IMR-90 (cell line): ENCODE measurements at regions not wholly inside any gene's neighbourhood (a gene's known extent, or its start where the extent isn't known, plus 50 kb on each side); places are given as distances from the start of the nearest gene placed in this dataset.
A peak's percentile ranks its signal among the peaks of the same experiment; 100 is the strongest.
"Not testable (repeated sequence)": the region's sequence is repeated elsewhere in the genome, so short reads cannot be mapped to it uniquely, and the experiment has no call there.

Source experiments
- ATAC-seq: fragments of 200-7000 bp; cut with Tn5 transposase; 2 replicates; pipeline ENCODE4 v1.9.1; 2020; ENCODE audit warnings: low read depth, mild to moderate bottlenecking, moderate library complexity
- BruUV-seq: library from RNA; stranded (reverse); fragments of 400-500 nt; replicated peaks from 2 replicates; lab custom pipeline; 2021; lab: Mats Ljungman, UMichigan
- CTCF ChIA-PET: fragments of 300-600 bp; formaldehyde crosslinking; extraction: SDS; loops from one replicate; lab custom pipeline; 2021; ENCODE audit warnings: antibody characterized with exemption; lab: Yijun Ruan, JAX
- POLR2A ChIA-PET: fragments of 300-600 bp; sonication (Branson Sonifier 250); formaldehyde crosslinking; loops from one replicate; lab custom pipeline; 2022; ENCODE audit warnings: antibody characterized with exemption; ENCODE audit not compliant: unreplicated experiment; lab: Charles Lee
- DNase-seq: peaks from one replicate; pipeline ENCODE4 v3.0.0; 2013
- H2AFZ ChIP-seq: replicated peaks from 2 replicates; pipeline ENCODE3; 2013; ENCODE audit warnings: low read length, mild to moderate bottlenecking; ENCODE audit not compliant: poor library complexity
- H2AK5ac ChIP-seq: 2 replicates; pipeline ENCODE4 v1.6.1; 2013; ENCODE audit warnings: low read depth, low read length, inconsistent platforms
- H2AK9ac ChIP-seq: replicated peaks from 2 replicates; pipeline ENCODE3; 2013; ENCODE audit warnings: mild to moderate bottlenecking, low read depth, low read length, moderate library complexity; ENCODE audit not compliant: poor library complexity
- H2BK120ac ChIP-seq: 2 replicates; pipeline ENCODE4 v1.6.1; 2013; ENCODE audit warnings: low read depth, low read length, inconsistent platforms
- H2BK15ac ChIP-seq: 3 replicates; pipeline ENCODE4 v1.6.1; 2013; ENCODE audit warnings: low read depth, low read length, inconsistent platforms
- H2BK20ac ChIP-seq: 2 replicates; pipeline ENCODE4 v1.6.1; 2013; ENCODE audit warnings: low read depth, mild to moderate bottlenecking, inconsistent platforms, low read length, moderate library complexity
- H2BK5ac ChIP-seq: 2 replicates; pipeline ENCODE4 v1.6.1; 2013; ENCODE audit warnings: mild to moderate bottlenecking, low read depth, low read length, inconsistent platforms; ENCODE audit not compliant: poor library complexity, severe bottlenecking
- H3K14ac ChIP-seq: replicated peaks from 2 replicates; pipeline ENCODE4 v1.6.1; 2013; ENCODE audit warnings: low read depth, low read length, inconsistent platforms
- H3K18ac ChIP-seq: 2 replicates; pipeline ENCODE4 v1.6.1; 2013; ENCODE audit warnings: low read depth, low read length, control low read depth
- H3K23ac ChIP-seq: 2 replicates; pipeline ENCODE4 v1.6.1; 2013; ENCODE audit warnings: low read depth, low read length, inconsistent platforms
- H3K27ac ChIP-seq: 2 replicates; pipeline ENCODE4 v1.5.1; 2013; ENCODE audit warnings: mild to moderate bottlenecking, control low read depth, low read length; ENCODE audit not compliant: insufficient read depth
- H3K27me3 ChIP-seq: 2 replicates; pipeline ENCODE4 v1.6.1; 2013; ENCODE audit warnings: low read length; ENCODE audit not compliant: control insufficient read depth, insufficient read depth
- H3K36me3 ChIP-seq: 2 replicates; pipeline ENCODE4 v1.6.1; 2013; ENCODE audit warnings: low read length, mixed read lengths; ENCODE audit not compliant: control insufficient read depth, insufficient read depth
- H3K4ac ChIP-seq: 2 replicates; pipeline ENCODE4 v1.6.1; 2013; ENCODE audit warnings: low read depth, low read length, inconsistent platforms
- H3K4me1 ChIP-seq: 2 replicates; pipeline ENCODE4 v1.6.1; 2013; ENCODE audit warnings: low read length, mixed read lengths; ENCODE audit not compliant: control insufficient read depth, insufficient read depth
- H3K4me2 ChIP-seq: 2 replicates; pipeline ENCODE4 v1.6.1; 2013; ENCODE audit warnings: low read depth, mild to moderate bottlenecking, control low read depth, low read length, moderate library complexity
- H3K4me3 ChIP-seq: 2 replicates; pipeline ENCODE4 v1.5.1; 2013; ENCODE audit warnings: low read depth, mild to moderate bottlenecking, control low read depth, low read length, moderate library complexity; ENCODE audit not compliant: insufficient read depth
- H3K56ac ChIP-seq: 2 replicates; pipeline ENCODE4 v1.6.1; 2013; ENCODE audit warnings: low read length, inconsistent platforms; ENCODE audit not compliant: insufficient read depth; ENCODE audit errors: extremely low read depth
- H3K79me1 ChIP-seq, 2 experiments: 2 replicates each; pipeline ENCODE4 v1.6.1; 2013; ENCODE audit warnings: low read length in 2 of 2, inconsistent platforms in 1 of 2, low read depth in 1 of 2
- H3K9ac ChIP-seq: 2 replicates; pipeline ENCODE4 v1.6.1; 2013; ENCODE audit warnings: low read depth, low read length, control low read depth
- H3K9me1 ChIP-seq: 2 replicates; pipeline ENCODE4 v1.6.1; 2013; ENCODE audit warnings: low read length, inconsistent platforms; ENCODE audit not compliant: insufficient read depth
- H3K9me3 ChIP-seq: 2 replicates; pipeline ENCODE4 v1.6.1; 2013; ENCODE audit warnings: low read length; ENCODE audit not compliant: control insufficient read depth, insufficient read depth
- H4K20me1 ChIP-seq: 2 replicates; pipeline ENCODE4 v1.6.1; 2013; ENCODE audit warnings: low read length, inconsistent platforms; ENCODE audit not compliant: insufficient read depth
- H4K5ac ChIP-seq: 2 replicates; pipeline ENCODE4 v1.6.1; 2013; ENCODE audit warnings: mild to moderate bottlenecking, low read depth, low read length, control low read depth
- H4K8ac ChIP-seq, 2 experiments: 2 replicates each; pipeline ENCODE4 v1.6.1; 2013; ENCODE audit warnings: low read depth in 2 of 2, low read length in 2 of 2, control low read depth in 1 of 2, inconsistent platforms in 1 of 2
- H4K91ac ChIP-seq: 2 replicates; pipeline ENCODE4 v1.6.1; 2013; ENCODE audit warnings: low read depth, low read length, inconsistent platforms; ENCODE audit not compliant: insufficient read depth
- WGBS, 2 experiments: methylation state at CpG; one replicate each; pipeline versions ENCODE4 v1.1.5 to v1.1.7; 2013; ENCODE audit warnings: missing lambda C conversion rate in 2 of 2; ENCODE audit not compliant: insufficient read length in 1 of 2; ENCODE audit errors: extremely low coverage in 2 of 2; 5-methylcytosine and 5-hydroxymethylcytosine counted together
- dilution Hi-C: fragments of 300-500 bp; cut with HindIII; formaldehyde crosslinking; loops from one replicate; pipeline ENCODE4 v1.14.3; 2018; ENCODE audit warnings: low sequenced_read_pairs; ENCODE audit not compliant: unreplicated experiment
- in situ Hi-C: fragments of 300-500 bp; cut with MboI; formaldehyde crosslinking; loops from 3 replicates; pipeline ENCODE4 v1.14.3; 2019; ENCODE audit warnings: low sequenced_read_pairs, inconsistent platforms, mixed read lengths
- intact Hi-C: fragments of 100-400 bp; cut with micrococcal nuclease; formaldehyde crosslinking; loops from 2 replicates; pipeline ENCODE4 v1.10.0; 2022

DNA sequence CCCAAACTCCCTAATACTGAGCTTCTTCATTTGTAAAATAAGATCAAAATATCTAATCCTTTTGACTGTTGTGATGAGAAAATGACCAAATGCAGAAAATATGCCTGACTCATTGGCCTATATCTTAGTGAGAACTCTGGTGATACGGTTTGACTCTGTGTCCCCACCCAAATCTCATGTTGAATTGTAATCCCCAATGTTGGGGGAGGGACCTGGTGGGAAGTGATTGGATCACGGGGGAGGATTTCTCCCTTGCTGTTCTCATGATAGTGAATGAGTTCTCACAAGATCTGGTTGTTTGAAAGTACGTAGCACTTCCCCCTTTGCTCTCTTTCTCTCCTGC is 131.4 kb downstream of the ASB7 start:
- H3K56ac ChIP-seq, H3K27ac ChIP-seq, H3K4me2 ChIP-seq, H2AFZ ChIP-seq, H2AK9ac ChIP-seq, H3K36me3 ChIP-seq, H3K27me3 ChIP-seq, H4K20me1 ChIP-seq, dilution Hi-C loops, BruUV-seq, H3K9ac ChIP-seq, POLR2A ChIA-PET, H3K79me1 ChIP-seq, H3K9me3 ChIP-seq, H3K23ac ChIP-seq, intact Hi-C loops, in situ Hi-C loops, H3K4me3 ChIP-seq, H3K9me1 ChIP-seq: not testable (repeated sequence)
- peak overlapping the region; percentile 86 for H2BK120ac ChIP-seq
- H2AK5ac ChIP-seq = peak overlapping the region; percentile 54
- peak overlapping the region; percentile 45; the same call in 2 of the 3 replicates for H2BK15ac ChIP-seq
- H4K8ac ChIP-seq = peak overlapping the region in 1 of 2 experiments; percentile 83; a peak in 2 of 4 replicates
- peak overlapping the region; percentile 62 for H2BK5ac ChIP-seq
- peak overlapping the region; percentile 92; the same call in 1 of the 2 replicates for H3K4ac ChIP-seq
- H3K14ac ChIP-seq = peak overlapping the region; percentile 86; the same call in 1 of the 2 replicates
- CTCF ChIA-PET = interaction anchor here (1.2 kb wide), 1 partner anchor 139 kb away, joined by 5 read pairs; no protein-coding TSS in a partner anchor
- ATAC-seq (peak; percentile 68), DNase-seq (peak; percentile 77)
- peaks cover 16% of the 10 kb centered on the region for H3K4me1 ChIP-seq
- peak overlapping the region; percentile 82; the same call in 1 of the 2 replicates for H4K91ac ChIP-seq
- H3K18ac ChIP-seq = peak overlapping the region; percentile 72
- peak overlapping the region; percentile 70; the same call in 1 of the 2 replicates for H4K5ac ChIP-seq
- WGBS, 2 experiments = no CpG with 5 or more reads among the region's 3 CpGs
- peak overlapping the region; percentile 89 for H2BK20ac ChIP-seq
